ENCODE measurements at regions not wholly inside any gene's neighbourhood (a gene's known extent, or its start where the extent isn't known, plus 50 kb on each side); places are given as distances from the start of the nearest gene placed in this dataset.

GRCh38 chr4:66568431-66568830 lies 898.1 kb upstream of the EPHA5 start:
- Histone ChIP-seq H4K20me1 (ENCODE audit: insufficient read depth, low read length) (no peaks in the 10 kb centered on the region), H3K79me2 (ENCODE audit: insufficient read depth, low read length) (no peaks in the 10 kb centered on the region), H3K4me3 (replicated peaks in 1 of 3; ENCODE audit: insufficient read depth in 1 of 3, low read depth in 2 of 3, low read length in 3 of 3) (no peak overlapping the region), H2AFZ (ENCODE audit: low read length) (no peak overlapping the region), H3K36me3 (replicated peaks in 1 of 2; ENCODE audit: control insufficient read depth in 1 of 2, insufficient read depth in 2 of 2, low read length in 2 of 2) (no peaks in the 10 kb centered on the region), H3K9ac (ENCODE audit: insufficient read depth, low read depth, low read length) (no peak overlapping the region), H3K4me1 (ENCODE audit: insufficient read depth, low read length) (no peaks in the 10 kb centered on the region), H3K27ac (ENCODE audit: extremely low read length, insufficient read depth, low read length) (no peak overlapping the region), H3K4me2 (ENCODE audit: low read depth, low read length) (no peak overlapping the region), H3K27me3 (ENCODE audit: control insufficient read depth in 1 of 2, insufficient read depth in 2 of 2, low read length in 2 of 2) (no peaks in the 10 kb centered on the region), H3K9me3 (ENCODE audit: low read length) (no peaks in the 10 kb centered on the region)
- no peak for DNase-seq (ENCODE audit: low spot score)
- ChIA-PET CTCF (ENCODE audit: low intra/inter-chr PET ratio, low total read pairs) (no interaction called here), POLR2A (no interaction called here)
- no TSS peak for BruUV-seq (replicated peaks)
- in situ Hi-C loops (cut with HindIII; ENCODE audit: extremely low pct_ligation_motif_present, low pct_unique_long_range_greater_than_20kb), result no loop called here
- ATAC-seq, result no peak
- FAIRE-seq, result no peak
- intact Hi-C loops (cut with micrococcal nuclease; ENCODE audit: unreplicated experiment), result no loop called here
- TF ChIP-seq MAFK (conservative IDR thresholded peaks at IDR 0.05 in 1 of 2, IDR thresholded peaks at IDR 0.05 in 1 of 2; ENCODE audit: low read length in 2 of 2) (peak; percentile 30 to 63; a peak in 3 of 4 replicates), MAFF (IDR thresholded peaks at IDR 0.05; ENCODE audit: low read depth, low read length) (peak; percentile 54; the same call in 1 of the 2 replicates), NCOA5 (CRISPR knock-in tag; IDR thresholded peaks at IDR 0.05) (no peak)
- 30% methylated on average over 3 of the region's 3 CpGs for WGBS (ENCODE audit: low lambda C conversion rate)

- Histone ChIP-seq H3K4me1 (ENCODE audit: insufficient read depth, low read length) (no peaks in the 10 kb centered on the region), H2AFZ (ENCODE audit: low read length) (no peak overlapping the region), H4K20me1 (ENCODE audit: insufficient read depth, low read length) (no peaks in the 10 kb centered on the region), H3K36me3 (replicated peaks in 1 of 2; ENCODE audit: control insufficient read depth in 1 of 2, insufficient read depth in 2 of 2, low read length in 2 of 2) (no peaks in the 10 kb centered on the region), H3K27me3 (ENCODE audit: control insufficient read depth in 1 of 2, insufficient read depth in 2 of 2, low read length in 2 of 2) (no peaks in the 10 kb centered on the region), H3K4me3 (replicated peaks in 1 of 3; ENCODE audit: insufficient read depth in 1 of 3, low read depth in 2 of 3, low read length in 3 of 3) (no peak overlapping the region), H3K79me2 (ENCODE audit: insufficient read depth, low read length) (no peaks in the 10 kb centered on the region), H3K9me3 (ENCODE audit: low read length) (no peaks in the 10 kb centered on the region), H3K9ac (ENCODE audit: insufficient read depth, low read depth, low read length) (no peak overlapping the region), H3K4me2 (ENCODE audit: low read depth, low read length) (no peak overlapping the region), H3K27ac (ENCODE audit: extremely low read length, insufficient read depth, low read length) (no peak overlapping the region)
- no TSS peak for BruUV-seq (replicated peaks)
- FAIRE-seq (no peak), DNase-seq (ENCODE audit: low spot score) (no peak), ATAC-seq (no peak)
- intact Hi-C loops (cut with micrococcal nuclease; ENCODE audit: unreplicated experiment) (no loop called here), in situ Hi-C loops (cut with HindIII; ENCODE audit: extremely low pct_ligation_motif_present, low pct_unique_long_range_greater_than_20kb) (no loop called here)
- CTCF ChIA-PET (ENCODE audit: low intra/inter-chr PET ratio, low total read pairs), result no interaction called here
- TF ChIP-seq TBL1XR1 (IDR thresholded peaks at IDR 0.05; ENCODE audit: borderline replicate concordance, low read length, partially characterized antibody), result no peak
- WGBS (ENCODE audit: low lambda C conversion rate), result 22% methylated on average over 2 of the region's 2 CpGs
- POLR2A ChIA-PET, result no interaction called here
Observed at GRCh38 chr4:66568001-66568400, 897.7 kb upstream of the EPHA5 start.

Data from HepG2 (cell line).